ENCODE measurements at regions not wholly inside any gene's neighbourhood (a gene's known extent, or its start where the extent isn't known, plus 50 kb on each side); places are given as distances from the start of the nearest gene placed in this dataset.
"Not testable (repeated sequence)": the region's sequence is repeated elsewhere in the genome, so short reads cannot be mapped to it uniquely, and the experiment has no call there.

- peak; percentile 13 for DNase-seq
Measured at GRCh38 chr20:53814060-53814459, 220.4 kb upstream of the ZNF217 start.

GRCh38 chr20:53813636-53814035 is 220.0 kb upstream of the ZNF217 start:
- peak; percentile 17 for DNase-seq

DNA sequence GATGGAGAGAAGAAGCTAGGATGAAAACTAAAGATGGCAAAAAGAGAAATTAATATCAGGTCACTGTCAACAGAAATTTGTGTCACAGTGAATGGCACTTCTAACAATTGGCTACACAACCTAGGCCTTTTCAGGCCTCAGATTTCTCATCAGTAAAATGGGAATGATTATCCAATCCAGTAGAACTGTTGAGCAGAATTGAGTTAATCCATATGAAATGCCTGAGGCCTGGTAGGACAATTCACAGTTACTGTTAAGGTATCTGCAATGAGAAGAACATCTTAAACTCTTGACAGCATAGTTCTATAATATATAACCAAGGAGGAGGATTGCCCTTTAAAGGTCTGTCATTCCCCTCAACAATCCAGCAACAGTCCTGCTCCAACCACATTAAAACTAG is 217.9 kb upstream of the ZNF217 start:
- DNase-seq = no peak

- DNase-seq = peak; percentile 12
Measured at GRCh38 chr20:53810661-53811355, 217.2 kb upstream of the ZNF217 start.

GRCh38 chr20:53809728-53810365 is 216.2 kb upstream of the ZNF217 start:
- no peak for DNase-seq

GRCh38 chr20:53809217-53809616 is 215.6 kb upstream of the ZNF217 start:
- peak; percentile 10 for DNase-seq

- DNase-seq = no peak
Measured at GRCh38 chr20:53808733-53809132, 215.1 kb upstream of the ZNF217 start.

- DNase-seq = not testable (repeated sequence)
Measured at GRCh38 chr20:53808302-53808701, 214.7 kb upstream of the ZNF217 start.

DNA sequence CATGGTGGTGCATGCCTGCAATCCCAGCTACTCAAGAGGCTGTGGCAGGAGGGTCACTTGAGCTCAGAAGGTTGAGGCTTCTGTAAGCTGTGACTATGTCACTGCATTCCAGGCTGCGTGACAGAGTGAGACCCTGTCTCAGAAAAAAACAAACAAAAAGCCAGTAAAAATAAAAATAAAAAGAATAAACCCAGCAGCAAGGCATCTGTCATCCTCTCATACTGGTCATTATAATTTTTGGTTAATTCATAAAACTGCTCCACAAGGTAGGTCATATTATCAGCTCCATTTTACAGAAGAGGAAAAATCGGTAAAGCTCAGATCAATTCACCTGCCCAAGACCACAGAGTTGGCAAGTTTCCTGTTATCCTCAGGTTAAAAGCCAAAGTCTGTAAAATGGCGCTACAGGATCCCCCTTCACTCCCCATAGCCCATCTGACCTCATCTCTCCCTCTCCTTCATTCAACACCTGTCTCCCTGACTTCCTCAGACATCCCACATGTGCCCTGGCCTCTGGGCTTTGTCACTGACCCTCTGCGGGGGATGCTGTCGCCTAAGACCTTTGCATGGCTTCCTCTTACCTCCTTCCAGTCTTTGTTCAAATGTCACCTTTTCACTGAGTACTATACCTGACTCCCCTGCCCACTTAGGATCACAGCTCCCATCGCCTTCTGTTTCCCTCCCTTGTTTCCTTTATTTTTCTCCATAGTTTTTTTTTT is 213.2 kb upstream of the ZNF217 start:
- no peak for DNase-seq

DNA sequence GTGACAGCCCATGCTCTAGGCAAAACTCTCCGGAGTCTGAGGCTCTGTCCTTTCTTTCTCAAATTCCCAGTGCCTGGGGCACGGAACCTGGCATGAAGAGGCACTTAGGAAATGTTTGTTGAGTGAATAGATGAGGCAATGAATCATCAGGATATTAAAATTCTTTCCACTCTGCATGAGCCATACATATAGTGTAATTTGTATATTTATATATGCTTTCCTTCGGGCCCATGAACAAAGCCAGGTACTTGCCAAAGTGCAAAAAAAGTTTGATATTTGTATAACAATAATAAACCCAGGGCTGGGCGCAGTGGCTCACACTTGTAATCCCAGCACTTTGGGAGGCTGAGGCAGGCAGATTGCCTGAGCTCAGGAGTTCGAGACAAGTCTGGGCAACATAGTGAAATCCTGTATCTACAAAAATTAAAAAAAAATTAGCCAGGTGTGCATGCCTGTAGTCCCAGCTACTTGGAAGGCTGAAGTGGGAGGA is 212.3 kb upstream of the ZNF217 start:
- no peak for DNase-seq

DNA sequence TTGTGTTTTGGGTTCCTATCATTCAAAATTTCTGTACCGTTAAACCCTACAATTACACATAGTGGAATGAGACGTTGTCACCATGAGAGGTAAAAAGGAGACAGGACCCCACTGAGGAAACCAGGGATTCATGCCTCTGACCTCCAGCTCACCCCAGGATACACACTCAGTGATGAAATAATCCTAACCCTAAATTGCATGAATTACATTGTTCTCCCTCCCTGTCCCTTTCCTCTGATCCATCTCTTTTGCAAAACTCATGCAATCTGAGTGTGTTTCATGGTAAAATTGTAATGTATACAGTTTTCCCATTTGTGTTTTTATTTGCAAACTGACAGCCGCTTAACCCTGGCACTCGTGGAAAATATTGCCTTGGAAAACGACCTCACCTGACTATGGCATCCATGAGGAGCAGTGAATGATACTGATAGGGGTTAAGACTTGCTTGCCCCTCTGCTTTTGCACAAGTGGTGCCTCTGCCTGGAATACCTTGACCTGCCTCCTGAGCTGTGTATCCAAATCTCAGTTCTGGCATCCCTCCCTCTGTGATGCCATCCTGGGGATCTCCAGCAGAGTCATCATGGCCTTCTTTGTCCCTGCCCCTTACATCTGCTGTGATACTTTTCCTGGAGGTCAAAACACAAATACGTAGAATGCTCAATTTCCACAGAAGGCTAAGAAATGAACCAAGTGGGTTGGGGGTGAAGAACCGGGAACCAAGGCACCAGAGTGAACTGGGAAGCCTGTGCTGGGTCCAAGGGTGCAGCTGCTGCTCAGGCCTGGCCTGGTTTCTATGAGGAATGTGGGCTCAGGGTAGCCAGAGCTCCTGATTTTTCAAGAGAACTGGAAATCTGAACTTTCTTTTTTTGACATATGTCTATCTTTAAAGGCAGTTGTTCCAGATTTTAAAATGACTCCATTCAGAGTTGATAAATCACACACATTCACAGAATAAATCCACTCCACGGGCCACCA is 211.6 kb upstream of the ZNF217 start:
- DNase-seq = no peak

DNA sequence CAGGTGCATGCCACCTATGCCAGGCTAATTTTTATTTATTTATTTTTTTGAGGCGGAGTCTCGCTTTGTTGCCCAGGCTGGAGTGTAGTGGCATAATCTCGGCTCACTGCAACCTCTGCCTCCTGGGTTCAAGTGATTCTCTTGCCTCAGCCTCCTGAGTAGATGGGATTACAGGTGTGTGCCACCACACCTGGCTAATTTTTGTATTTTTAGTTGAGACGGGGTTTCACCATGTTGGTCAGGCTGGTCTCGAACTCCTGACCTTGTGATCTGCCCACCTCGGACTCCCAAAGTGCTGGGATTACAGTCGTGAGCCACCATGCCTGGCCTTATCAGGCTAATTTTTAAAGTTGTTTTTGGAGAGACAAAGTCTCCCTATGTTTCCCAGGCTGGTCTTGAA is 210.7 kb upstream of the ZNF217 start:
- DNase-seq = not testable (repeated sequence)

DNA sequence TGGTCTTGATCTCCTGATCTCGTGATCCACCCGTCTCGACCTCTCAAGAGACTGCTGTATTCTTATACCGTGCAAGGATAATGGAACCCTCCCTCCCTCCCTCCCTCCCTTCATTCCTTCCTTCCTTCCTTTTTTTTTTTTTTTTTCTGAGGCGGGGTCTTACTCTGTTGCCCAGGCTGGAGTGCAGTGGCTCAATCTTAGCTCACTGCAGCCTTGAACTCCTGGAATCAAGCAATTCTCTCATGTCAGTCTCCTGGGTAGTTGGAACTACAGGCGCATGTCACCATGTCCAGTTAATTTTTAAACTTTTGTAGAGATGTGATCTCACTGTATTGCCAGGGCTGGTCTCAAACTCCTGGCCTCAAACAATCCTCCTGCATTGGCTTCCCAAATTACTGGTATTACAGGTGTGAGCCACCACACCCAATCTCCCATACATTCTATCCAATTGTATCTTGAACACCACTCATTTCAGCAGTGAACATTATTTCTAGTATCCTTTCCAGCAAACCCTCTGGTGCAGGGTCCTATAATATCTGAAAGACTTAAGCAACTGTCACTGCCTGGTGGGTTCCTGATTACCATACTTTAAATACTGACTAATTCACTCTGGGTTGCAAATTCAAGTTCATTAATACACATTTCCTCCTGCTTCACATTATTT is 210.0 kb upstream of the ZNF217 start:
- DNase-seq = no peak

GRCh38 chr20:53801609-53802370 is 208.2 kb upstream of the ZNF217 start:
- no peak for DNase-seq

- DNase-seq = peak; percentile 22
Measured at GRCh38 chr20:53800883-53801604, 207.4 kb upstream of the ZNF217 start.

- no peak for DNase-seq
Measured at GRCh38 chr20:53800418-53800817, 206.8 kb upstream of the ZNF217 start.

GRCh38 chr20:53797085-53797484 is 203.4 kb upstream of the ZNF217 start:
- peak; percentile 10 for DNase-seq

GRCh38 chr20:53795170-53795569 is 201.5 kb upstream of the ZNF217 start:
- DNase-seq = no peak

DNA sequence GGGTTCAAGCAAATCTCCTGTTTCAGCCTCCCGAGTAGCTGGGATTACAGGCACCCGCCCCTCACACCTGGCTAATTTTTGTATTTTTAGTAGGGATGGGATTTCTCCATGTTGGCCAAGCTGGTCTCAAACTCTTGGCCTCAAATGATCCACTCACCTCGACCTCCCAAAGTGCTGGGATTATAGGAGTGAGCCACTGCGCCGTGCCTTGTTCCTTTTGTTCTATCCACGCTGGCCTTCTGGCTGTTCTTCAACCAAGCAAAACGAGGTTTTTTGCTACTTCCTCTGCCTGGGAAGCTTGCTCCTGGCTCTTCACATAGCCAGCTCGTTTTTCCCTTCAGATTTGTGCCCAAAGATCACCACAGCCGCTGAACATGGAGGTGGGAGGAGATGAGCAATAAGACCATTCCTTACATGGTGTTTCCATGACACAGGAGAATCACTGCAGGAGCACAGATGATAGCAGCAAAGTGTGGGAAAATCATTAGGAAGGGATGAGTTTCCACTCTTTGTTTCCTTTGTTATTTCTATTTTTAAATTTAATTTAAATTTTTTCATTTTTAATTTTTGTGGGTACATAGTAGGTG is 201.0 kb upstream of the ZNF217 start:
- DNase-seq = peak; percentile 17

- DNase-seq = no peak
Measured at GRCh38 chr20:53793783-53794383, 200.2 kb upstream of the ZNF217 start.

Data from activated CD8-positive, alpha-beta memory T cell treated with anti-CD3 and anti-CD28 coated beads, Interleukin-2, amount 50 U/mL, for 48 hours (primary cell).